K562 (cell line): ENCODE measurements at regions not wholly inside any gene's neighbourhood (a gene's known extent, or its start where the extent isn't known, plus 50 kb on each side); places are given as distances from the start of the nearest gene placed in this dataset.
A peak's percentile ranks its signal among the peaks of the same experiment; 100 is the strongest.

Experiments used
- ATAC-seq: fragments of 200-7000 bp; cut with Tn5 transposase; 3 replicates; pipeline ENCODE4 v1.9.1; 2020; ENCODE audit warnings: moderate library complexity
- BruUV-seq: library from RNA; stranded (reverse); fragments of 400-500 nt; replicated peaks from 2 replicates; lab custom pipeline; 2021; lab: Mats Ljungman, UMichigan
- CTCF ChIA-PET: fragments of 300-600 bp; formaldehyde crosslinking; extraction: SDS; loops from one replicate; lab custom pipeline; 2021; ENCODE audit warnings: low intra/inter-chr PET ratio; lab: Yijun Ruan, JAX
- POLR2A ChIA-PET: fragments of 300-600, 350-650 bp; sonication (Branson Sonifier 250); formaldehyde crosslinking; extraction: SDS; loops from one replicate; lab custom pipeline; 2021; ENCODE audit warnings: antibody characterized with exemption, inconsistent platforms; lab: Yijun Ruan, JAX
- DNase-seq, 4 experiments: peaks; one replicate each; pipeline versions ENCODE4 v3.0.0 to v3.0.0-alpha.2; 2011 to 2018; ENCODE audit warnings: low spot score in 3 of 4, mixed read lengths in 3 of 4; ENCODE audit errors: extremely low read depth in 1 of 4
- FAIRE-seq: peaks from 2 replicates; lab custom pipeline; 2011; peaks lifted over from hg19 to GRCh38; lab: Jason Lieb, UNC
- H2AFZ ChIP-seq: 2 replicates; pipeline ENCODE4 v1.6.0; 2011; ENCODE audit warnings: low read depth, low read length, control low read depth, inconsistent platforms
- H3K27ac ChIP-seq: fragments of 200-600 bp; 3 replicates; pipeline ENCODE4 v1.8.0; 2011; ENCODE audit warnings: low read depth, mild to moderate bottlenecking, control low read depth, inconsistent platforms, low read length, moderate library complexity, mixed read lengths; ENCODE audit errors: extremely low read depth
- H3K27me3 ChIP-seq, 2 experiments: fragments of 300-600 bp in 1 of 2; 2 replicates in 1 of 2; 3 replicates in 1 of 2; pipeline versions ENCODE4 v1.6.0 to v1.8.0; 2011; ENCODE audit warnings: inconsistent platforms in 2 of 2, low read length in 2 of 2, mild to moderate bottlenecking in 1 of 2, mixed read lengths in 1 of 2, moderate library complexity in 1 of 2; ENCODE audit not compliant: control insufficient read depth in 2 of 2, insufficient read depth in 2 of 2
- H3K36me3 ChIP-seq: fragments of 300-600 bp; 3 replicates; pipeline ENCODE4 v1.8.0; 2011; ENCODE audit warnings: mild to moderate bottlenecking, low read length, inconsistent platforms; ENCODE audit not compliant: control insufficient read depth, insufficient read depth
- H3K4me1 ChIP-seq, 2 experiments: fragments of 200-600 bp in 1 of 2; replicated peaks in 1 of 2; 2 replicates in 1 of 2; 3 replicates in 1 of 2; pipeline versions ENCODE4 v1.5.1 to v1.8.0; 2011; ENCODE audit warnings: inconsistent platforms in 2 of 2, low read length in 2 of 2, mild to moderate bottlenecking in 1 of 2, mixed read lengths in 1 of 2, moderate library complexity in 1 of 2; ENCODE audit not compliant: control insufficient read depth in 2 of 2, insufficient read depth in 2 of 2
- H3K4me2 ChIP-seq: 2 replicates; pipeline ENCODE4 v1.6.1; 2011; ENCODE audit warnings: low read length, control low read depth, inconsistent platforms, mixed read lengths; ENCODE audit not compliant: insufficient read depth
- H3K4me3 ChIP-seq: fragments of 200-600 bp; sonication (generic), shearing (Covaris generic); 2 replicates; pipeline ENCODE4 v1.5.1; 2016; ENCODE audit warnings: control low read depth, inconsistent platforms
- H3K79me2 ChIP-seq: fragments of 200-600 bp; 3 replicates; pipeline ENCODE4 v1.8.0; 2011; ENCODE audit warnings: low read length, inconsistent platforms; ENCODE audit not compliant: control insufficient read depth, insufficient read depth
- H3K9ac ChIP-seq, 2 experiments: 2 replicates each; pipeline versions ENCODE4 v1.6.0 to v1.6.1; 2011; ENCODE audit warnings: low read depth in 2 of 2, low read length in 2 of 2, control low read depth in 1 of 2, inconsistent platforms in 1 of 2, mild to moderate bottlenecking in 1 of 2, mixed read lengths in 1 of 2; ENCODE audit not compliant: insufficient read depth in 1 of 2
- H3K9me1 ChIP-seq: one replicate; pipeline ENCODE4 v1.6.0; 2011; ENCODE audit warnings: inconsistent platforms, mild to moderate bottlenecking, low read length, moderate library complexity; ENCODE audit not compliant: control insufficient read depth, insufficient read depth
- H3K9me3 ChIP-seq: replicated peaks from 2 replicates; pipeline ENCODE4 v1.5.1; 2011; ENCODE audit warnings: low read depth, low read length, inconsistent platforms; ENCODE audit not compliant: control insufficient read depth, insufficient read depth
- H4K20me1 ChIP-seq: replicated peaks from 2 replicates; pipeline ENCODE4 v1.6.1; 2011; ENCODE audit warnings: low read length, inconsistent platforms, mixed read lengths; ENCODE audit not compliant: control insufficient read depth, insufficient read depth
- EGR1 ChIP-seq: fragments of 450-650 bp; conservative IDR thresholded peaks from 2 replicates; pipeline ENCODE4 v1.6.1; 2017; ENCODE audit warnings: mild to moderate bottlenecking
- KDM1A ChIP-seq, 2 experiments: fragments of 450-650 bp; IDR thresholded peaks; 2 replicates each; pipeline ENCODE4 v1.6.1; 2016; ENCODE audit warnings: mild to moderate bottlenecking in 2 of 2
- TSC22D4 ChIP-seq: fragments of 450-650 bp; IDR thresholded peaks from 2 replicates; pipeline ENCODE4 v1.6.1; 2016; ENCODE audit warnings: missing genetic modification characterization, missing biosample characterization, control low read depth
- ZNF12 ChIP-seq: sonication (generic); formaldehyde crosslinking; IDR thresholded peaks from 2 replicates; pipeline ENCODE4 v1.4.0; 2020; ENCODE audit warnings: mild to moderate bottlenecking, missing genetic modification reagents
- ZNF280A ChIP-seq: fragments of 450-650 bp; IDR thresholded peaks from 2 replicates; pipeline ENCODE4 v1.6.1; 2018; ENCODE audit warnings: mild to moderate bottlenecking, low read depth; ENCODE audit not compliant: partially characterized antibody
- ZNF507 ChIP-seq: conservative IDR thresholded peaks from 2 replicates; pipeline ENCODE4 v1.6.1; 2017; ENCODE audit warnings: missing genetic modification characterization, missing compliant biosample characterization
- WGBS: fragments of 100-300 bp; shearing (Covaris generic); methylation state at CpG from one replicate; pipeline ENCODE4 v1.1.6; 2016; ENCODE audit warnings: low coverage, mixed read lengths; ENCODE audit not compliant: insufficient coverage; ENCODE audit errors: missing lambda C conversion rate; 5-methylcytosine and 5-hydroxymethylcytosine counted together
- in situ Hi-C: fragments of 300-500 bp; cut with MboI; formaldehyde crosslinking; loops from 4 replicates; pipeline ENCODE4 v1.15.0; 2018; ENCODE audit warnings: inconsistent platforms, mixed read lengths
- intact Hi-C: fragments of 100-400 bp; cut with micrococcal nuclease; formaldehyde crosslinking; loops from 2 replicates; pipeline ENCODE4 v1.14.2; 2022
- TF ChIP-seq, protein P1 (sequence below), 2 experiments: IDR thresholded peaks; 2 replicates each; pipeline ENCODE4 v1.6.1; 2012; ENCODE audit warnings: improper control_type of control experiment in 2 of 2, low read depth in 2 of 2, low read length in 2 of 2, borderline replicate concordance in 1 of 2

DNA sequence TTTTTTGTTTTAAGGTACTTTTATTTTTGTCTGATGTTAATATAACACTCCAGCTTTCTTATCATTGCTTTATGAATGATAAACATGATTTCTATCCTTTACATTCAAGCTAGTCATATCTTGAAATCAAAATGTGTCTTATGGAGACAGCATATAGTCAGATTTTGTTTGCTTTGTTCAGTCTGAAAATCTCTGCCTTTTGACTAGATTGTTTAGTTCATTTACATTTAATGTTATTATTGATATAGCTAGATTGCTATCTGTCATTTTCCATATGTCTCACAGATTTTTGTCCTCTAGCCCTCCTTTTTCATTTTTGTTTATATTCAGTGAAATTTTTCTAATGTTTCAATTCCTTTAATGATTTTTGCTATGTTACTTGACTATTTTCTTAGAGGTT lies 332.8 kb downstream of the SMOC2 start:
- in situ Hi-C loops (no loop called here), intact Hi-C loops (no loop called here)
- no peak overlapping the region for H2AFZ ChIP-seq
- no peak for ATAC-seq
- no peak overlapping the region for H3K4me3 ChIP-seq
- H3K27ac ChIP-seq: no peak overlapping the region
- no TSS peak for BruUV-seq
- no peak overlapping the region for H3K4me2 ChIP-seq
- ChIA-PET CTCF (no interaction called here), POLR2A (interaction anchor here (0.6 kb wide), 1 partner anchor 10 kb away, joined by 4 read pairs; no protein-coding TSS in a partner anchor)
- TF ChIP-seq KDM1A (IDR thresholded peaks at IDR 0.05): no peak
- no peak for TF ChIP-seq EGR1
- TF ChIP-seq ZNF507: peak; percentile 89
- no peak overlapping the region for H3K9ac ChIP-seq
- no peaks in the 10 kb centered on the region for H4K20me1 ChIP-seq
- H3K4me1 ChIP-seq: no peaks in the 10 kb centered on the region
- H3K36me3 ChIP-seq: no peaks in the 10 kb centered on the region
- no peaks in the 10 kb centered on the region for H3K9me3 ChIP-seq
- FAIRE-seq: no peak
- peaks cover 8 to 14% of the 10 kb centered on the region in 2 experiments; a peak in 3 of 5 replicates for H3K27me3 ChIP-seq
- no peaks in the 10 kb centered on the region for H3K9me1 ChIP-seq
- DNase-seq: no peak
- H3K79me2 ChIP-seq: no peaks in the 10 kb centered on the region

- FAIRE-seq (no peak), ATAC-seq (no peak), DNase-seq (no peak)
- Histone ChIP-seq H3K36me3 (no peaks in the 10 kb centered on the region), H3K4me3 (no peak overlapping the region), H3K9ac (no peak overlapping the region), H4K20me1 (no peaks in the 10 kb centered on the region), H3K27ac (no peak overlapping the region), H3K4me1 (no peaks in the 10 kb centered on the region), H2AFZ (no peak overlapping the region), H3K79me2 (no peaks in the 10 kb centered on the region), H3K4me2 (no peak overlapping the region), H3K9me1 (no peaks in the 10 kb centered on the region), H3K9me3 (no peaks in the 10 kb centered on the region), H3K27me3 (no peaks in the 10 kb centered on the region)
- TF ChIP-seq, protein P1, sequence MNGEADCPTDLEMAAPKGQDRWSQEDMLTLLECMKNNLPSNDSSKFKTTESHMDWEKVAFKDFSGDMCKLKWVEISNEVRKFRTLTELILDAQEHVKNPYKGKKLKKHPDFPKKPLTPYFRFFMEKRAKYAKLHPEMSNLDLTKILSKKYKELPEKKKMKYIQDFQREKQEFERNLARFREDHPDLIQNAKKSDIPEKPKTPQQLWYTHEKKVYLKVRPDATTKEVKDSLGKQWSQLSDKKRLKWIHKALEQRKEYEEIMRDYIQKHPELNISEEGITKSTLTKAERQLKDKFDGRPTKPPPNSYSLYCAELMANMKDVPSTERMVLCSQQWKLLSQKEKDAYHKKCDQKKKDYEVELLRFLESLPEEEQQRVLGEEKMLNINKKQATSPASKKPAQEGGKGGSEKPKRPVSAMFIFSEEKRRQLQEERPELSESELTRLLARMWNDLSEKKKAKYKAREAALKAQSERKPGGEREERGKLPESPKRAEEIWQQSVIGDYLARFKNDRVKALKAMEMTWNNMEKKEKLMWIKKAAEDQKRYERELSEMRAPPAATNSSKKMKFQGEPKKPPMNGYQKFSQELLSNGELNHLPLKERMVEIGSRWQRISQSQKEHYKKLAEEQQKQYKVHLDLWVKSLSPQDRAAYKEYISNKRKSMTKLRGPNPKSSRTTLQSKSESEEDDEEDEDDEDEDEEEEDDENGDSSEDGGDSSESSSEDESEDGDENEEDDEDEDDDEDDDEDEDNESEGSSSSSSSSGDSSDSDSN (IDR thresholded peaks at IDR 0.05; ENCODE audit: borderline replicate concordance in 1 of 2, low read depth in 2 of 2, low read length in 2 of 2): no peak
- TF ChIP-seq TSC22D4: no peak
- TF ChIP-seq ZNF280A: no peak
- no peak for TF ChIP-seq ZNF12 (CRISPR knock-in tag)
- ChIA-PET CTCF (interaction anchor here (0.5 kb wide), 1 partner anchor 884 kb away, joined by 5 read pairs; no protein-coding TSS in a partner anchor), POLR2A (interaction anchor here (0.7 kb wide), 1 partner anchor 290 kb away, joined by 3 read pairs; no protein-coding TSS in a partner anchor)
- in situ Hi-C loops: no loop called here
- BruUV-seq: no TSS peak
- intact Hi-C loops: no loop called here
- 5% methylated on average over 1 of the region's 1 CpG for WGBS
Measured at GRCh38 chr6:168765752-168766151, 324.8 kb downstream of the SMOC2 start.
